ENCODE measurements at regions not wholly inside any gene's neighbourhood (a gene's known extent, or its start where the extent isn't known, plus 50 kb on each side); places are given as distances from the start of the nearest gene placed in this dataset.

- DNase-seq (ENCODE audit: low read depth, low spot score) = peak; percentile 32
- no peaks in the 10 kb centered on the region for H3K27me3 ChIP-seq (ENCODE audit: insufficient read depth, insufficient read length)
- H3K9ac ChIP-seq (ENCODE audit: insufficient read length, low read depth) = no peak overlapping the region
- H3K4me3 ChIP-seq (ENCODE audit: insufficient read length, low read depth) = no peak overlapping the region
- TF ChIP-seq SUZ12 (IDR thresholded peaks at IDR 0.05; ENCODE audit: extremely low read depth, insufficient read depth, insufficient read length) (no peak), YY1 (IDR thresholded peaks at IDR 0.05; ENCODE audit: insufficient read depth, insufficient read length) (no peak), ZNF274 (IDR thresholded peaks at IDR 0.05; ENCODE audit: low read depth, low read length) (no peak)
- H3K9me3 ChIP-seq (ENCODE audit: insufficient read depth, low read length) = no peaks in the 10 kb centered on the region
- no peaks in the 10 kb centered on the region for H3K36me3 ChIP-seq (ENCODE audit: insufficient read depth, insufficient read length, low read length)
- no peaks in the 10 kb centered on the region for H3K4me1 ChIP-seq (ENCODE audit: insufficient read depth, insufficient read length)
Observed at GRCh38 chr18:38930881-38931753, 1365.5 kb upstream of the CELF4 start.

GRCh38 chr18:38923540-38923939, 1357.9 kb upstream of the CELF4 start:
- TF ChIP-seq SUZ12 (IDR thresholded peaks at IDR 0.05; ENCODE audit: extremely low read depth, insufficient read depth, insufficient read length) (no peak), YY1 (IDR thresholded peaks at IDR 0.05; ENCODE audit: insufficient read depth, insufficient read length) (no peak), ZNF274 (IDR thresholded peaks at IDR 0.05; ENCODE audit: low read depth, low read length) (no peak)

GRCh38 chr18:38923126-38923525, 1357.5 kb upstream of the CELF4 start:
- no peak for DNase-seq (ENCODE audit: low read depth, low spot score)
- no peaks in the 10 kb centered on the region for H3K36me3 ChIP-seq (ENCODE audit: insufficient read depth, insufficient read length, low read length)
- no peaks in the 10 kb centered on the region for H3K4me1 ChIP-seq (ENCODE audit: insufficient read depth, insufficient read length)
- H3K27me3 ChIP-seq (ENCODE audit: insufficient read depth, insufficient read length) = no peaks in the 10 kb centered on the region
- H3K9ac ChIP-seq (ENCODE audit: insufficient read length, low read depth) = no peak overlapping the region
- no peak for TF ChIP-seq SUZ12 (IDR thresholded peaks at IDR 0.05; ENCODE audit: extremely low read depth, insufficient read depth, insufficient read length)
- H3K9me3 ChIP-seq (ENCODE audit: insufficient read depth, low read length) = no peaks in the 10 kb centered on the region
- no peak overlapping the region for H3K4me3 ChIP-seq (ENCODE audit: insufficient read length, low read depth)

More at GRCh38 chr18:38923540-38923939, 1357.9 kb upstream of the CELF4 start:
- Histone ChIP-seq H3K36me3 (ENCODE audit: insufficient read depth, insufficient read length, low read length) (no peaks in the 10 kb centered on the region), H3K4me3 (ENCODE audit: insufficient read length, low read depth) (no peak overlapping the region), H3K4me1 (ENCODE audit: insufficient read depth, insufficient read length) (no peaks in the 10 kb centered on the region), H3K9ac (ENCODE audit: insufficient read length, low read depth) (no peak overlapping the region), H3K27me3 (ENCODE audit: insufficient read depth, insufficient read length) (no peaks in the 10 kb centered on the region), H3K9me3 (ENCODE audit: insufficient read depth, low read length) (no peaks in the 10 kb centered on the region)
- no peak for DNase-seq (ENCODE audit: low read depth, low spot score)

GRCh38 chr18:38909972-38910371, 1344.4 kb upstream of the CELF4 start:
- Histone ChIP-seq H3K4me1 (ENCODE audit: insufficient read depth, insufficient read length) (no peaks in the 10 kb centered on the region), H3K27me3 (ENCODE audit: insufficient read depth, insufficient read length) (no peaks in the 10 kb centered on the region), H3K4me3 (ENCODE audit: insufficient read length, low read depth) (no peak overlapping the region), H3K9me3 (ENCODE audit: insufficient read depth, low read length) (no peaks in the 10 kb centered on the region), H3K36me3 (ENCODE audit: insufficient read depth, insufficient read length, low read length) (no peaks in the 10 kb centered on the region), H3K9ac (ENCODE audit: insufficient read length, low read depth) (no peak overlapping the region)
- TF ChIP-seq ZNF274 (IDR thresholded peaks at IDR 0.05; ENCODE audit: low read depth, low read length) (no peak), YY1 (IDR thresholded peaks at IDR 0.05; ENCODE audit: insufficient read depth, insufficient read length) (no peak), SUZ12 (IDR thresholded peaks at IDR 0.05; ENCODE audit: extremely low read depth, insufficient read depth, insufficient read length) (no peak)
- DNase-seq (ENCODE audit: low read depth, low spot score) = no peak

DNA sequence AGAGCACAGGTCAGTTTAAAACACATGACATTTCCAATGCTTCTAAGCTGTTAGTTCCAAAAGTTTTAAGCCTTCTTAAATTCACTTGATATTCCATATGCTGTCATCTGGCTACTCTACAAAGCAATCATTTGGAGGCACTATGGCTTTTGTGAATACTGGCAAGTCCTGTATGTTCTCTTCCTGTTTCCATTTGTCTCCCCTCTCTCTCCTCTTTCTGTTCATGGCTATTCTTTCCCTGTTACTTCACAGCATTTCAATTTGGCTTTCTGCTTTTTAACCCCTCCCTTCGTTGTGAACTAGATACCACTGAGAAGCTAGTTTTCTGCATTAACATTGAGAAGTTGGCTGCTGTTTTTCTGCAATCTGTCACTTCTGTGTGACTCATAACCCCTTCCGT, 1337.2 kb upstream of the CELF4 start:
- Histone ChIP-seq H3K4me3 (ENCODE audit: insufficient read length, low read depth) (no peak overlapping the region), H3K36me3 (ENCODE audit: insufficient read depth, insufficient read length, low read length) (no peaks in the 10 kb centered on the region), H3K9ac (ENCODE audit: insufficient read length, low read depth) (no peak overlapping the region), H3K4me1 (ENCODE audit: insufficient read depth, insufficient read length) (no peaks in the 10 kb centered on the region), H3K9me3 (ENCODE audit: insufficient read depth, low read length) (no peaks in the 10 kb centered on the region), H3K27me3 (ENCODE audit: insufficient read depth, insufficient read length) (no peaks in the 10 kb centered on the region)
- no peak for DNase-seq (ENCODE audit: low read depth, low spot score)
- TF ChIP-seq SUZ12 (IDR thresholded peaks at IDR 0.05; ENCODE audit: extremely low read depth, insufficient read depth, insufficient read length) (no peak), ZNF274 (IDR thresholded peaks at IDR 0.05; ENCODE audit: low read depth, low read length) (no peak), YY1 (IDR thresholded peaks at IDR 0.05; ENCODE audit: insufficient read depth, insufficient read length) (no peak)

DNA sequence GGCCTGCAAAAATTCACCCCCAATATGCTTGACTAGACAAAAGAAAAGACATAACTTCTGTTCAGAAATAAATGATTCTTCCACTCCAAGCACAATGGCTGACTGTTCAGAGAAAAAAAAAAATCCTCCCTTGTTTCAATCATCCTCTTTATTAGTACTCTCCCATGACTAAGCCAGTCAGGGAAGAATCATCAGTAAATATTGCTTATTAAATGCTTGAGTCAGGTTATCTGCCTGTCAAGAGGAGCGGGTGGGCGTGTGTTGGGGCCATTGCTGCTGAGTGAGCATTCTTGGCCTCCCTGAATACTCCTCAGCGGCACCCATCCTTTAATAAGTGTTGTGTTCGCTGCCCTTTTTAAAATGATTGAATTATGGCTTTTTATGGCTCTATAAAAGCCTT, 1334.8 kb upstream of the CELF4 start:
- DNase-seq (ENCODE audit: low read depth, low spot score) = no peak
- Histone ChIP-seq H3K9me3 (ENCODE audit: insufficient read depth, low read length) (no peaks in the 10 kb centered on the region), H3K4me3 (ENCODE audit: insufficient read length, low read depth) (no peak overlapping the region), H3K9ac (ENCODE audit: insufficient read length, low read depth) (no peak overlapping the region), H3K36me3 (ENCODE audit: insufficient read depth, insufficient read length, low read length) (no peaks in the 10 kb centered on the region), H3K4me1 (ENCODE audit: insufficient read depth, insufficient read length) (no peaks in the 10 kb centered on the region), H3K27me3 (ENCODE audit: insufficient read depth, insufficient read length) (no peaks in the 10 kb centered on the region)
- no peak for TF ChIP-seq YY1 (IDR thresholded peaks at IDR 0.05; ENCODE audit: insufficient read depth, insufficient read length)
- TF ChIP-seq SUZ12 (IDR thresholded peaks at IDR 0.05; ENCODE audit: extremely low read depth, insufficient read depth, insufficient read length) = no peak
- no peak for TF ChIP-seq ZNF274 (IDR thresholded peaks at IDR 0.05; ENCODE audit: low read depth, low read length)

- Histone ChIP-seq H3K4me1 (ENCODE audit: insufficient read depth, insufficient read length) (no peaks in the 10 kb centered on the region), H3K9ac (ENCODE audit: insufficient read length, low read depth) (no peak overlapping the region), H3K36me3 (ENCODE audit: insufficient read depth, insufficient read length, low read length) (no peaks in the 10 kb centered on the region), H3K27me3 (ENCODE audit: insufficient read depth, insufficient read length) (no peaks in the 10 kb centered on the region), H3K4me3 (ENCODE audit: insufficient read length, low read depth) (no peak overlapping the region), H3K9me3 (ENCODE audit: insufficient read depth, low read length) (no peaks in the 10 kb centered on the region)
- no peak for TF ChIP-seq YY1 (IDR thresholded peaks at IDR 0.05; ENCODE audit: insufficient read depth, insufficient read length)
- no peak for TF ChIP-seq ZNF274 (IDR thresholded peaks at IDR 0.05; ENCODE audit: low read depth, low read length)
- TF ChIP-seq SUZ12 (IDR thresholded peaks at IDR 0.05; ENCODE audit: extremely low read depth, insufficient read depth, insufficient read length) = no peak
- DNase-seq (ENCODE audit: low read depth, low spot score) = no peak
Observed at GRCh38 chr18:38900031-38900430, 1334.4 kb upstream of the CELF4 start.

Measured in NT2/D1 (cell line).